Natural killer cell (primary cell): ENCODE measurements at regions not wholly inside any gene's neighbourhood (a gene's known extent, or its start where the extent isn't known, plus 50 kb on each side); places are given as distances from the start of the nearest gene placed in this dataset.

ENCODE experiments used
- ATAC-seq, 3 donors: fragments of 150-1000 bp in 2 of 3; fragments of 200-7000 bp in 1 of 3; cut with Tn5 transposase; 1 replicate in 1 of 3; 2 replicates in 2 of 3; pipeline ENCODE4 v1.10.0; 2021; ENCODE audit warnings: mild to moderate bottlenecking in 2 of 3, moderate library complexity in 2 of 3
- DNase-seq, 2 donors: peaks; one replicate each; pipeline versions ENCODE4 v3.0.0 to v3.0.0-alpha.2; 2013 to 2021; ENCODE audit warnings: mixed read lengths in 1 of 2
- H3K27ac ChIP-seq: one replicate; pipeline ENCODE4 v1.5.1; 2013; ENCODE audit warnings: mild to moderate bottlenecking, low read length
- H3K27me3 ChIP-seq: one replicate; pipeline ENCODE4 v1.6.1; 2013; ENCODE audit warnings: low read length; ENCODE audit not compliant: control insufficient read depth, insufficient read depth
- H3K36me3 ChIP-seq: one replicate; pipeline ENCODE4 v1.6.1; 2013; ENCODE audit warnings: low read length; ENCODE audit not compliant: control insufficient read depth, insufficient read depth
- H3K4me1 ChIP-seq: one replicate; pipeline ENCODE4 v1.6.1; 2013; ENCODE audit warnings: low read length; ENCODE audit not compliant: control insufficient read depth, insufficient read depth
- H3K4me3 ChIP-seq: one replicate; pipeline ENCODE4 v1.5.1; 2013; ENCODE audit warnings: low read length
- H3K9me3 ChIP-seq: one replicate; pipeline ENCODE4 v1.6.1; 2013; ENCODE audit warnings: low read length; ENCODE audit not compliant: control insufficient read depth, insufficient read depth
- H3K27ac Mint-ChIP-seq, 2 donors: one replicate each; pipeline ENCODE4 v1.8.0; 2022; ENCODE audit warnings: mild to moderate bottlenecking in 2 of 2, mixed read lengths in 2 of 2, moderate library complexity in 1 of 2
- H3K27me3 Mint-ChIP-seq, 2 donors: one replicate each; pipeline ENCODE4 v1.8.0; 2022; ENCODE audit warnings: low read depth in 2 of 2, mixed read lengths in 2 of 2
- H3K36me3 Mint-ChIP-seq: one replicate; pipeline ENCODE4 v1.8.0; 2022; ENCODE audit warnings: mixed read lengths
- H3K4me1 Mint-ChIP-seq, 2 donors: one replicate each; pipeline ENCODE4 v1.8.0; 2022; ENCODE audit warnings: mixed read lengths in 2 of 2
- H3K4me3 Mint-ChIP-seq: one replicate; pipeline ENCODE4 v1.8.0; 2022; ENCODE audit warnings: mild to moderate bottlenecking, moderate library complexity, mixed read lengths
- H3K9me3 Mint-ChIP-seq, 2 donors: one replicate each; pipeline ENCODE4 v1.8.0; 2022; ENCODE audit warnings: mixed read lengths in 2 of 2
- CTCF ChIP-seq: fragments of 200-600 bp; IDR thresholded peaks from one replicate; pipeline ENCODE4 v1.8.0; 2022; ENCODE audit warnings: antibody characterized with exemption
- WGBS: methylation state at CpG from one replicate; pipeline ENCODE4 v1.1.7; 2013; ENCODE audit warnings: missing lambda C conversion rate; ENCODE audit not compliant: insufficient coverage; 5-methylcytosine and 5-hydroxymethylcytosine counted together
- intact Hi-C: fragments of 100-400 bp; cut with micrococcal nuclease; formaldehyde crosslinking; loops from one replicate; pipeline ENCODE4 v1.14.2; 2022

- ATAC-seq = no peak
- no peaks in the 10 kb centered on the region for H3K4me1 Mint-ChIP-seq
- no peaks in the 10 kb centered on the region for H3K27me3 ChIP-seq
- no peak overlapping the region for H3K27ac Mint-ChIP-seq
- H3K4me3 Mint-ChIP-seq = no peak overlapping the region
- H3K9me3 ChIP-seq = peaks cover 5% of the 10 kb centered on the region
- TF ChIP-seq CTCF = no peak
- no peaks in the 10 kb centered on the region for H3K36me3 ChIP-seq
- no peaks in the 10 kb centered on the region for H3K27me3 Mint-ChIP-seq
- no peak overlapping the region for H3K27ac ChIP-seq
- H3K4me1 ChIP-seq = no peaks in the 10 kb centered on the region
- no peak overlapping the region for H3K4me3 ChIP-seq
- intact Hi-C loops = no loop called here
- H3K36me3 Mint-ChIP-seq = peaks cover 7% of the 10 kb centered on the region
- no peak for DNase-seq
- H3K9me3 Mint-ChIP-seq = peaks cover 13 to 14% of the 10 kb centered on the region in 2 donors
- WGBS = 88% methylated on average over 2 of the region's 2 CpGs
Observed at GRCh38 chr3:88632226-88632625, 475.2 kb upstream of the EPHA3 start.

- Mint-ChIP-seq H3K27me3 (no peaks in the 10 kb centered on the region), H3K27ac (no peak overlapping the region), H3K36me3 (peaks cover 8% of the 10 kb centered on the region), H3K4me1 (no peaks in the 10 kb centered on the region), H3K4me3 (no peak overlapping the region), H3K9me3 (peaks cover 20 to 23% of the 10 kb centered on the region in 2 donors)
- no peak for TF ChIP-seq CTCF
- Histone ChIP-seq H3K4me3 (no peak overlapping the region), H3K9me3 (no peaks in the 10 kb centered on the region), H3K4me1 (no peaks in the 10 kb centered on the region), H3K36me3 (no peaks in the 10 kb centered on the region), H3K27me3 (no peaks in the 10 kb centered on the region), H3K27ac (no peak overlapping the region)
- DNase-seq (no peak), ATAC-seq (no peak)
- WGBS = no CpG with 5 or more reads among the region's 1 CpG
- intact Hi-C loops = no loop called here
Observed at GRCh38 chr3:88640581-88640980, 466.8 kb upstream of the EPHA3 start.

- TF ChIP-seq CTCF = no peak
Observed at GRCh38 chr3:88641033-88641604, 466.3 kb upstream of the EPHA3 start.

GRCh38 chr3:88657459-88657858 lies 450.0 kb upstream of the EPHA3 start:
- Mint-ChIP-seq H3K36me3 (no peaks in the 10 kb centered on the region), H3K4me1 (no peaks in the 10 kb centered on the region), H3K27me3 (no peaks in the 10 kb centered on the region), H3K4me3 (no peak overlapping the region), H3K9me3 (peaks cover 7 to 9% of the 10 kb centered on the region in 2 donors), H3K27ac (no peak overlapping the region)
- Histone ChIP-seq H3K4me3 (no peak overlapping the region), H3K9me3 (peaks cover 8% of the 10 kb centered on the region), H3K27me3 (no peaks in the 10 kb centered on the region), H3K36me3 (no peaks in the 10 kb centered on the region), H3K4me1 (no peaks in the 10 kb centered on the region), H3K27ac (no peak overlapping the region)
- DNase-seq = no peak
- intact Hi-C loops = no loop called here
- ATAC-seq = no peak
- no peak for TF ChIP-seq CTCF
- 81% methylated on average over 2 of the region's 4 CpGs for WGBS

More at GRCh38 chr3:88641033-88641604, 466.3 kb upstream of the EPHA3 start:
- no peaks in the 10 kb centered on the region for H3K4me1 ChIP-seq
- no peaks in the 10 kb centered on the region for H3K9me3 ChIP-seq
- H3K4me3 Mint-ChIP-seq = no peak overlapping the region
- H3K9me3 Mint-ChIP-seq = peaks cover 20 to 23% of the 10 kb centered on the region in 2 donors
- H3K27ac Mint-ChIP-seq = no peak overlapping the region
- ATAC-seq (no peak), DNase-seq (no peak)
- H3K27me3 ChIP-seq = no peaks in the 10 kb centered on the region
- H3K36me3 Mint-ChIP-seq = peaks cover 8% of the 10 kb centered on the region
- H3K27me3 Mint-ChIP-seq = no peaks in the 10 kb centered on the region
- H3K4me1 Mint-ChIP-seq = no peaks in the 10 kb centered on the region
- intact Hi-C loops = no loop called here
- WGBS = 80% methylated on average over 2 of the region's 2 CpGs
- H3K36me3 ChIP-seq = no peaks in the 10 kb centered on the region
- H3K4me3 ChIP-seq = no peak overlapping the region
- no peak overlapping the region for H3K27ac ChIP-seq
